ENCODE measurements at regions not wholly inside any gene's neighbourhood (a gene's known extent, or its start where the extent isn't known, plus 50 kb on each side); places are given as distances from the start of the nearest gene placed in this dataset.

DNA sequence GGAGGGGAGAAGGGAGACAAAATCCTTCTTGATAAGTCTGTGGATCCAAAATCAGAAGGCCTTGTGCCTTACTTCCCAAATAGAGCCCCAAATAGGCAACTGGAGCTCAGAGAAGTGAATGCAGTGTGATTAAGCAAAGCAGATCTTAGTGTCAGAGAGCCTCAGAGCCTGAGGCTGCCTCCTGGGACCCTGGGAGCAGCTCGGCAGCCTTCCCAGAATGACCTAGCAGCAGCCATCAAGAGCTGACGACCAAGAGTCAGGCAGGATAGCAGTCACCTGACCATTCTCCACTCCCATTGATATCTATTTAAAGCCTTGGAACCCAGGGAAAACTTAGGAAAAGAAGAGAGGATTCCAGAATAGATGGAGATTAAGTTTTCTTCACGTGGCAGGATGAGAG lies 78.0 kb upstream of the SMYD2 start:
- H3K27ac Mint-ChIP-seq (ENCODE audit: unreplicated experiment): no peak overlapping the region
- no peak for DNase-seq (ENCODE audit: low spot score)
- peaks cover 3% of the 10 kb centered on the region for H3K4me1 Mint-ChIP-seq (ENCODE audit: low read depth)
- TF ChIP-seq, protein P1, sequence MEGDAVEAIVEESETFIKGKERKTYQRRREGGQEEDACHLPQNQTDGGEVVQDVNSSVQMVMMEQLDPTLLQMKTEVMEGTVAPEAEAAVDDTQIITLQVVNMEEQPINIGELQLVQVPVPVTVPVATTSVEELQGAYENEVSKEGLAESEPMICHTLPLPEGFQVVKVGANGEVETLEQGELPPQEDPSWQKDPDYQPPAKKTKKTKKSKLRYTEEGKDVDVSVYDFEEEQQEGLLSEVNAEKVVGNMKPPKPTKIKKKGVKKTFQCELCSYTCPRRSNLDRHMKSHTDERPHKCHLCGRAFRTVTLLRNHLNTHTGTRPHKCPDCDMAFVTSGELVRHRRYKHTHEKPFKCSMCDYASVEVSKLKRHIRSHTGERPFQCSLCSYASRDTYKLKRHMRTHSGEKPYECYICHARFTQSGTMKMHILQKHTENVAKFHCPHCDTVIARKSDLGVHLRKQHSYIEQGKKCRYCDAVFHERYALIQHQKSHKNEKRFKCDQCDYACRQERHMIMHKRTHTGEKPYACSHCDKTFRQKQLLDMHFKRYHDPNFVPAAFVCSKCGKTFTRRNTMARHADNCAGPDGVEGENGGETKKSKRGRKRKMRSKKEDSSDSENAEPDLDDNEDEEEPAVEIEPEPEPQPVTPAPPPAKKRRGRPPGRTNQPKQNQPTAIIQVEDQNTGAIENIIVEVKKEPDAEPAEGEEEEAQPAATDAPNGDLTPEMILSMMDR (IDR thresholded peaks at IDR 0.05): no peak
- H3K9me3 Mint-ChIP-seq (ENCODE audit: low read depth): no peaks in the 10 kb centered on the region
- no peaks in the 10 kb centered on the region for H3K36me3 Mint-ChIP-seq (ENCODE audit: low read depth)
- no peak overlapping the region for H3K4me3 Mint-ChIP-seq (ENCODE audit: unreplicated experiment)
- H3K27me3 Mint-ChIP-seq (ENCODE audit: low read depth): peaks cover 31% of the 10 kb centered on the region

DNA sequence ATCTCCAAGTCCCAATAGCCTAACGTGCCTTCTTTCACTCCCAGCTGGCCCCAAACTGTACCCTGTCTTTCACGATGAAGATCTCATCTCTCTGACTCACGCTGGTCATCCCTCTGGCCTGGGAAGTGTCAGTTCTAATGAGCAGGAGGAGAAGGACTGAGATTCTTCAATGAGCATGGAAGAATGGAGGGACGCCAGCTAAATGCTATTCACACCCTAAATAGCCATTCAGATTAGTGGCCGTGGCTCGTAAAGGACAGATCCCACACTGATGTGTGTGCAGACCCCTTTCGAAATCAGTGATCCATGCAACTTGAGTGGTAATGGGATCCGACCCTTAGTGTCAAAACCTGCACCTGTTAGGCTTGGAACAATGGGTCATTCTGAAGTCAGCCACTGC lies 75.9 kb upstream of the SMYD2 start:
- Mint-ChIP-seq H3K27ac (ENCODE audit: unreplicated experiment) (no peak overlapping the region), H3K4me1 (ENCODE audit: low read depth) (peaks cover 3% of the 10 kb centered on the region)

DNA sequence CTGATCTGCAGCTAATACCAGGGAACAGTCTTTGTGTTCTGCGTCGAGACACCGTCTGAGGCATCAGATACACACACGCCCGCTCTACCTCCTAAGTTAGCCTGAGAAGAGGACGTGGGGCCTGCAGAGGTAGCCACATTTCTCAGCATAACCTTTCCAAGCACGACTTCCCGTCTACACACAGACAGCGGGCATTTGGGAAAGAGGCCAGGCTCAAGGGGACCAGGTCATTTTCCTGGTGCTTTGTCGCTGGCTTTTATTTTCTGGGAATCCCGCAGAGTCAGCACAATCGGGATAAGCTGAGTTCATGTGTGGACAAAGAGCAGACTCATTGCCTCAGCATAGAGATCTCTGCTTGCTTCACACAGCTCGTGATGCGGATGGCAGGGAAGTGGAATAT lies 72.5 kb upstream of the SMYD2 start:
- no peak for DNase-seq (ENCODE audit: low spot score)
- no peaks in the 10 kb centered on the region for H3K9me3 Mint-ChIP-seq (ENCODE audit: low read depth)
- H3K4me3 Mint-ChIP-seq (ENCODE audit: unreplicated experiment): no peak overlapping the region
- no peak overlapping the region for H3K27ac Mint-ChIP-seq (ENCODE audit: unreplicated experiment)
- H3K27me3 Mint-ChIP-seq (ENCODE audit: low read depth): peaks cover 18% of the 10 kb centered on the region
- H3K36me3 Mint-ChIP-seq (ENCODE audit: low read depth): no peaks in the 10 kb centered on the region
- H3K4me1 Mint-ChIP-seq (ENCODE audit: low read depth): peaks cover 3% of the 10 kb centered on the region
- TF ChIP-seq, protein P1 (IDR thresholded peaks at IDR 0.05): no peak

More for the DNA sequence above, 75.9 kb upstream of the SMYD2 start:
- Mint-ChIP-seq H3K36me3 (ENCODE audit: low read depth) (no peaks in the 10 kb centered on the region), H3K4me3 (ENCODE audit: unreplicated experiment) (no peak overlapping the region), H3K27me3 (ENCODE audit: low read depth) (peaks cover 18% of the 10 kb centered on the region), H3K9me3 (ENCODE audit: low read depth) (no peaks in the 10 kb centered on the region)
- DNase-seq (ENCODE audit: low spot score): no peak
- TF ChIP-seq, protein P1 (IDR thresholded peaks at IDR 0.05): no peak

DNA sequence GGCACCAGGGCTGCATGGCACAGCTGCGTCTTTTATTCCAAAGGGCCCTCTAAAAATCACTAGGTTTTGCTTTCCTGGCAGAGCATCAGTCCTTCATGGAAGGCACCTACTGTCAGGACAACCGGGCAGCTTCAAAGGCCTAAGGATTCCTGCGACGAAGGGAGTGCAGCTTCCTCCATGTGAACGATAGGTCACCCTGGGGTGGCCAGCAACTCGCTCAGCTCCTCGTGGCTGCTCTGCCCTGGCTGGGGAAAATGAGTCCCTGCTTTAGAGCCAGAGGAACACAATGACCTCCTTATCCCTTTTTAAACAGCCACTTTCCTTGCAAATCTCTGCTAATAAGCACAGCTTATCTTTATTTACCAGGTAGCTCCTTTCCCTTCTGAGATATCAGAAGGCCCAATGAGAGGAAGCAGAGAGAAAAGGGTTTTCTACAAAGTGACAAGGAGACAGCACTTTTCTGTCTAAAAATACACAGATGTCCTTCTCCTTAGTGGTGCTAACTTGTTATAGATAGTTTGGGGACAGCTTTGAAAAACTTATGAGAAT lies 71.6 kb upstream of the SMYD2 start:
- H3K9me3 Mint-ChIP-seq (ENCODE audit: low read depth): no peaks in the 10 kb centered on the region
- no peak overlapping the region for H3K4me3 Mint-ChIP-seq (ENCODE audit: unreplicated experiment)
- peaks cover 6% of the 10 kb centered on the region for H3K4me1 Mint-ChIP-seq (ENCODE audit: low read depth)
- peaks cover 17% of the 10 kb centered on the region for H3K27me3 Mint-ChIP-seq (ENCODE audit: low read depth)
- no peak for DNase-seq (ENCODE audit: low spot score)
- H3K36me3 Mint-ChIP-seq (ENCODE audit: low read depth): no peaks in the 10 kb centered on the region
- TF ChIP-seq, protein P1 (IDR thresholded peaks at IDR 0.05): no peak
- H3K27ac Mint-ChIP-seq (ENCODE audit: unreplicated experiment): no peak overlapping the region

DNA sequence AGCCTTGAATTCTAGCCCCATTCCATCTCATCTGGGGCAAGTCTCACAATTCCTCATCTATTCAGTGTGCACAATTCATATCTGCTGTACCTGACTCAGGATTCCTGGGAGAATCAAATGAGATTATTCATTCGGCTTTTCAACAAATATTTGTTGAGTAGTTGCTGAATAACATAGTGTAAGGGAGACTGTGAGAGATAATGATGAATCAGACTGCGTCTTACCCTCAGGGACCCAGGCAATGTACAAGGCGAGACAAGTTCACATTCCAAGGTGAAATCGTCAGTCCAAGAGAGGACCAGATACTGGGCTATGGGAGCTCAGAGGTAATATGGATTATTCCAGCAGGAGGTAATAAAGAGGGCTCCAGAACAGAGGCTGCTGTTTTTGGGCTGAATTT lies 67.8 kb upstream of the SMYD2 start:
- Mint-ChIP-seq H3K27me3 (ENCODE audit: low read depth) (peaks cover 36% of the 10 kb centered on the region), H3K9me3 (ENCODE audit: low read depth) (no peaks in the 10 kb centered on the region), H3K4me3 (ENCODE audit: unreplicated experiment) (no peak overlapping the region), H3K36me3 (ENCODE audit: low read depth) (no peaks in the 10 kb centered on the region), H3K27ac (ENCODE audit: unreplicated experiment) (no peak overlapping the region), H3K4me1 (ENCODE audit: low read depth) (peaks cover 4% of the 10 kb centered on the region)
- DNase-seq (ENCODE audit: low spot score): no peak
- TF ChIP-seq, protein P1 (IDR thresholded peaks at IDR 0.05): no peak

All from chondrocyte (in vitro differentiated cells).